ENCODE measurements at regions not wholly inside any gene's neighbourhood (a gene's known extent, or its start where the extent isn't known, plus 50 kb on each side); places are given as distances from the start of the nearest gene placed in this dataset.

DNA sequence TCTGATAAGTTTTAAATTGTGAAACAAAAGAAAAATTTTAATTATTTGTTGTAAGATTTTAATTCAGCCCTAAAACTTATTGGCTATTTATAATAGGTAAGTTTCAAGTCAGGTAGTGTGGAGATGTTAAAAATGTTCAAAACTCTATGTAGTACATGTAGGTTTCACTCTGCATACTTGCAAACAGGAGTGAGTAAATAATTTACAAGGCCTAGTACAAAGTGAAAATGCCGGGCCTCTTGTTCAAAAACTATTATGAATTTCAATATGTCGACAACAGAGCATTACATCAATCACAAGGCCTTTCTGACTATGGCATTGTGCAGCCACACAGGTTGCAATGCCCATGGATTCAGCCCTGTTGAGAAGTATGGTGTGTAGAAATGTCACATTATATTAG is 80.9 kb upstream of the GRIK2 start:
- no CpG with 5 or more reads among the region's 2 CpGs for WGBS (ENCODE audit: extremely low coverage, insufficient read length, low lambda C conversion rate)
- H3K79me2 ChIP-seq (ENCODE audit: insufficient read depth, low read length), result no peaks in the 10 kb centered on the region
- no peak overlapping the region for H3T11ph ChIP-seq (ENCODE audit: low read length)

More for the DNA sequence above, 80.9 kb upstream of the GRIK2 start:
- H3K4me3 Mint-ChIP-seq, result no peak overlapping the region
- no peaks in the 10 kb centered on the region for H3K27me3 Mint-ChIP-seq (ENCODE audit: low read depth)
- no peak overlapping the region for H2BK15ac ChIP-seq (ENCODE audit: low read depth, low read length)
- H3K9me3 Mint-ChIP-seq, result no peaks in the 10 kb centered on the region
- no peak for DNase-seq
- H2AFZ ChIP-seq (ENCODE audit: low read length), result no peak overlapping the region
- no peak overlapping the region for H3K27ac ChIP-seq (ENCODE audit: insufficient read length, low read depth, low read length)
- H3K23me2 ChIP-seq (ENCODE audit: insufficient read length, low read depth, low read length, poor library complexity, severe bottlenecking), result no peaks in the 10 kb centered on the region
- H3K79me1 ChIP-seq (ENCODE audit: insufficient read depth, low read depth, low read length, poor library complexity, severe bottlenecking), result no peaks in the 10 kb centered on the region
- no peak overlapping the region for H3K4me2 ChIP-seq (ENCODE audit: insufficient read depth, insufficient read length, low read length)
- H3K27ac Mint-ChIP-seq, result no peak overlapping the region; a peak in 1 of 7 replicates
- no peak overlapping the region for H3K14ac ChIP-seq (ENCODE audit: insufficient read depth, low read length)
- no peak overlapping the region for H3K9ac ChIP-seq (ENCODE audit: extremely low read depth, insufficient read length, low read length)
- no peaks in the 10 kb centered on the region for H3K27me3 ChIP-seq (ENCODE audit: insufficient read depth, low read length)
- no peak overlapping the region for H4K5ac ChIP-seq (ENCODE audit: insufficient read length, low read depth, low read length)
- no peak overlapping the region for H2BK12ac ChIP-seq (ENCODE audit: insufficient read length, low read depth, low read length)
- H3K56ac ChIP-seq (ENCODE audit: insufficient read length, low read depth, low read length), result no peak overlapping the region
- no peak overlapping the region for H4K8ac ChIP-seq (replicated peaks; ENCODE audit: insufficient read length, low read depth, low read length)
- H2BK5ac ChIP-seq (ENCODE audit: insufficient read length, low read length), result no peak overlapping the region
- H3K18ac ChIP-seq (ENCODE audit: insufficient read length, low read depth, low read length), result no peak overlapping the region
- TF ChIP-seq, protein P1, sequence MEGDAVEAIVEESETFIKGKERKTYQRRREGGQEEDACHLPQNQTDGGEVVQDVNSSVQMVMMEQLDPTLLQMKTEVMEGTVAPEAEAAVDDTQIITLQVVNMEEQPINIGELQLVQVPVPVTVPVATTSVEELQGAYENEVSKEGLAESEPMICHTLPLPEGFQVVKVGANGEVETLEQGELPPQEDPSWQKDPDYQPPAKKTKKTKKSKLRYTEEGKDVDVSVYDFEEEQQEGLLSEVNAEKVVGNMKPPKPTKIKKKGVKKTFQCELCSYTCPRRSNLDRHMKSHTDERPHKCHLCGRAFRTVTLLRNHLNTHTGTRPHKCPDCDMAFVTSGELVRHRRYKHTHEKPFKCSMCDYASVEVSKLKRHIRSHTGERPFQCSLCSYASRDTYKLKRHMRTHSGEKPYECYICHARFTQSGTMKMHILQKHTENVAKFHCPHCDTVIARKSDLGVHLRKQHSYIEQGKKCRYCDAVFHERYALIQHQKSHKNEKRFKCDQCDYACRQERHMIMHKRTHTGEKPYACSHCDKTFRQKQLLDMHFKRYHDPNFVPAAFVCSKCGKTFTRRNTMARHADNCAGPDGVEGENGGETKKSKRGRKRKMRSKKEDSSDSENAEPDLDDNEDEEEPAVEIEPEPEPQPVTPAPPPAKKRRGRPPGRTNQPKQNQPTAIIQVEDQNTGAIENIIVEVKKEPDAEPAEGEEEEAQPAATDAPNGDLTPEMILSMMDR (conservative IDR thresholded peaks at IDR 0.05), result no peak
- H2BK20ac ChIP-seq (ENCODE audit: low read depth, low read length, poor library complexity, severe bottlenecking), result no peak overlapping the region
- H3K9me3 ChIP-seq (ENCODE audit: control insufficient read depth, low read depth, low read length), result no peaks in the 10 kb centered on the region
- no peaks in the 10 kb centered on the region for H3K4me1 Mint-ChIP-seq
- H3K23ac ChIP-seq (ENCODE audit: insufficient read length, low read depth, low read length), result no peak overlapping the region
- H4K91ac ChIP-seq (ENCODE audit: insufficient read length, low read depth, low read length), result no peak overlapping the region
- no peak overlapping the region for H2BK120ac ChIP-seq (ENCODE audit: low read depth, low read length, poor library complexity, severe bottlenecking)
- H3K36me3 Mint-ChIP-seq (ENCODE audit: insufficient read depth in 1 of 3, low read depth in 3 of 3), result no peaks in the 10 kb centered on the region
- H3K4me1 ChIP-seq (ENCODE audit: insufficient read depth, low read length), result no peaks in the 10 kb centered on the region
- no peak overlapping the region for H2AK5ac ChIP-seq (ENCODE audit: insufficient read length, low read length)
- no peak overlapping the region for H3K4ac ChIP-seq (ENCODE audit: low read depth, low read length)
- no peaks in the 10 kb centered on the region for H4K20me1 ChIP-seq (ENCODE audit: control insufficient read depth, insufficient read depth, insufficient read length)

Measured in H9 (cell line).